ENCODE measurements at regions not wholly inside any gene's neighbourhood (a gene's known extent, or its start where the extent isn't known, plus 50 kb on each side); places are given as distances from the start of the nearest gene placed in this dataset.
A peak's percentile ranks its signal among the peaks of the same experiment; 100 is the strongest.

DNA sequence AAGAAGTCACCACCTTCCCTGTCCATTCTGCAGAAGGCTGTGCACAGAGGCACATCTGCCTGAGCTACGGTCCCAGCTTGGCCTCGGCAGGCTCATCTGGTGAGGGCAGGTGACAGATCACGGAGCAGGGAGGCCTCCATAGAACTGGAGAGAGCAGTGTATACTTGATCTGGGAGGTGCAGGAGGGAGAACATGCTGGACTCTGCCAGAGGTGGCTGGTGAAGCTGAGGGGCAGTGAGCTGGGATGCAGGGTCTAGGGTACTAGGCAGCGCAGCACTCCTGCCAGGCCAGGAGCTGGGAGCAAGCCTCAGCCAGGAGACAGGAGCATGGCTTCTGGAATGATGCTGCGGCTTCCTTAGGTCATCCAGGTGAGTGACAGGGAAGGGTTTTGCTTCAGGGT lies 553.0 kb downstream of the TCERG1L start:
- H3K9me1 ChIP-seq (ENCODE audit: insufficient read depth, low read length): no peaks in the 10 kb centered on the region
- no peak overlapping the region for H3K4ac ChIP-seq (ENCODE audit: low read depth, low read length)
- H3K27me3 ChIP-seq (ENCODE audit: control insufficient read depth, insufficient read depth, low read length): no peaks in the 10 kb centered on the region
- WGBS, 2 experiments (ENCODE audit: extremely low coverage in 2 of 2, insufficient read length in 1 of 2): 63% methylated on average over 1 of the region's 5 CpGs; no CpG with 5 or more reads in 1 of the 2 experiments
- BruUV-seq (replicated peaks): no TSS peak
- peak overlapping the region; percentile 11 for H2AFZ ChIP-seq (replicated peaks; ENCODE audit: low read length, poor library complexity)
- H2BK20ac ChIP-seq (ENCODE audit: low read depth, low read length): no peak overlapping the region
- H3K4me1 ChIP-seq (ENCODE audit: control insufficient read depth, insufficient read depth, low read length): no peaks in the 10 kb centered on the region
- intact Hi-C loops (cut with micrococcal nuclease) (no loop called here), in situ Hi-C loops (cut with MboI; ENCODE audit: low sequenced_read_pairs) (no loop called here), dilution Hi-C loops (cut with HindIII; ENCODE audit: low sequenced_read_pairs, unreplicated experiment) (no loop called here)
- H3K27ac ChIP-seq (ENCODE audit: insufficient read depth, low read length): no peak overlapping the region
- no peaks in the 10 kb centered on the region for H4K20me1 ChIP-seq (ENCODE audit: insufficient read depth, low read length)
- ChIA-PET CTCF (no interaction called here), POLR2A (ENCODE audit: unreplicated experiment) (no interaction called here)
- no peak overlapping the region for H3K14ac ChIP-seq (replicated peaks; ENCODE audit: low read depth, low read length)
- H3K9me3 ChIP-seq (ENCODE audit: control insufficient read depth, insufficient read depth, low read length): peaks cover 39% of the 10 kb centered on the region
- no peak overlapping the region for H2BK15ac ChIP-seq (ENCODE audit: low read depth, low read length)
- no peak for DNase-seq
- H3K18ac ChIP-seq (ENCODE audit: low read depth, low read length): no peak overlapping the region
- no peak overlapping the region for H3K4me3 ChIP-seq (ENCODE audit: insufficient read depth, low read depth, low read length)
- H3K23ac ChIP-seq (ENCODE audit: low read depth, low read length): no peak overlapping the region
- H2AK5ac ChIP-seq (ENCODE audit: low read depth, low read length): no peak overlapping the region
- H4K91ac ChIP-seq (ENCODE audit: insufficient read depth, low read depth, low read length): no peak overlapping the region
- H3K9ac ChIP-seq (ENCODE audit: low read depth, low read length): no peak overlapping the region
- H3K79me1 ChIP-seq (ENCODE audit: low read depth in 1 of 2, low read length in 2 of 2): no peaks in the 10 kb centered on the region
- no peak overlapping the region for H2BK120ac ChIP-seq (ENCODE audit: low read depth, low read length)
- H2BK5ac ChIP-seq (ENCODE audit: low read depth, low read length, poor library complexity, severe bottlenecking): no peak overlapping the region
- H4K8ac ChIP-seq (ENCODE audit: low read depth in 2 of 2, low read length in 2 of 2): no peak overlapping the region
- no peak for ATAC-seq (ENCODE audit: low read depth)
- H2AK9ac ChIP-seq (replicated peaks; ENCODE audit: low read depth, low read length, poor library complexity): no peak overlapping the region
- no peak overlapping the region for H3K56ac ChIP-seq (ENCODE audit: extremely low read depth, insufficient read depth, low read length)
- H4K5ac ChIP-seq (ENCODE audit: low read depth, low read length): no peak overlapping the region
- H3K36me3 ChIP-seq (ENCODE audit: control insufficient read depth, insufficient read depth, low read length): no peaks in the 10 kb centered on the region
- no peak for TF ChIP-seq BHLHE40 (IDR thresholded peaks at IDR 0.05; ENCODE audit: low read depth, low read length)
- TF ChIP-seq, protein P1, sequence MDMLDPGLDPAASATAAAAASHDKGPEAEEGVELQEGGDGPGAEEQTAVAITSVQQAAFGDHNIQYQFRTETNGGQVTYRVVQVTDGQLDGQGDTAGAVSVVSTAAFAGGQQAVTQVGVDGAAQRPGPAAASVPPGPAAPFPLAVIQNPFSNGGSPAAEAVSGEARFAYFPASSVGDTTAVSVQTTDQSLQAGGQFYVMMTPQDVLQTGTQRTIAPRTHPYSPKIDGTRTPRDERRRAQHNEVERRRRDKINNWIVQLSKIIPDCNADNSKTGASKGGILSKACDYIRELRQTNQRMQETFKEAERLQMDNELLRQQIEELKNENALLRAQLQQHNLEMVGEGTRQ (IDR thresholded peaks at IDR 0.05; ENCODE audit: low read depth, low read length): no peak
- no peak for TF ChIP-seq MXI1 (IDR thresholded peaks at IDR 0.05; ENCODE audit: borderline replicate concordance, low read depth, low read length)
- no peak for TF ChIP-seq CHD1 (IDR thresholded peaks at IDR 0.05; ENCODE audit: low read depth, low read length)
- TF ChIP-seq, protein P2, sequence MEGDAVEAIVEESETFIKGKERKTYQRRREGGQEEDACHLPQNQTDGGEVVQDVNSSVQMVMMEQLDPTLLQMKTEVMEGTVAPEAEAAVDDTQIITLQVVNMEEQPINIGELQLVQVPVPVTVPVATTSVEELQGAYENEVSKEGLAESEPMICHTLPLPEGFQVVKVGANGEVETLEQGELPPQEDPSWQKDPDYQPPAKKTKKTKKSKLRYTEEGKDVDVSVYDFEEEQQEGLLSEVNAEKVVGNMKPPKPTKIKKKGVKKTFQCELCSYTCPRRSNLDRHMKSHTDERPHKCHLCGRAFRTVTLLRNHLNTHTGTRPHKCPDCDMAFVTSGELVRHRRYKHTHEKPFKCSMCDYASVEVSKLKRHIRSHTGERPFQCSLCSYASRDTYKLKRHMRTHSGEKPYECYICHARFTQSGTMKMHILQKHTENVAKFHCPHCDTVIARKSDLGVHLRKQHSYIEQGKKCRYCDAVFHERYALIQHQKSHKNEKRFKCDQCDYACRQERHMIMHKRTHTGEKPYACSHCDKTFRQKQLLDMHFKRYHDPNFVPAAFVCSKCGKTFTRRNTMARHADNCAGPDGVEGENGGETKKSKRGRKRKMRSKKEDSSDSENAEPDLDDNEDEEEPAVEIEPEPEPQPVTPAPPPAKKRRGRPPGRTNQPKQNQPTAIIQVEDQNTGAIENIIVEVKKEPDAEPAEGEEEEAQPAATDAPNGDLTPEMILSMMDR (conservative IDR thresholded peaks at IDR 0.05; ENCODE audit: low read depth, low read length): no peak
- no peak for TF ChIP-seq FOS (IDR thresholded peaks at IDR 0.05; ENCODE audit: low read depth, low read length)
- no peak for TF ChIP-seq POLR2A (IDR thresholded peaks at IDR 0.05; ENCODE audit: low read depth, low read length)
- TF ChIP-seq SMC3 (IDR thresholded peaks at IDR 0.05; ENCODE audit: low read depth, low read length): no peak
- TF ChIP-seq RFX5 (IDR thresholded peaks at IDR 0.05; ENCODE audit: low read depth, low read length): no peak
- TF ChIP-seq, protein P3, sequence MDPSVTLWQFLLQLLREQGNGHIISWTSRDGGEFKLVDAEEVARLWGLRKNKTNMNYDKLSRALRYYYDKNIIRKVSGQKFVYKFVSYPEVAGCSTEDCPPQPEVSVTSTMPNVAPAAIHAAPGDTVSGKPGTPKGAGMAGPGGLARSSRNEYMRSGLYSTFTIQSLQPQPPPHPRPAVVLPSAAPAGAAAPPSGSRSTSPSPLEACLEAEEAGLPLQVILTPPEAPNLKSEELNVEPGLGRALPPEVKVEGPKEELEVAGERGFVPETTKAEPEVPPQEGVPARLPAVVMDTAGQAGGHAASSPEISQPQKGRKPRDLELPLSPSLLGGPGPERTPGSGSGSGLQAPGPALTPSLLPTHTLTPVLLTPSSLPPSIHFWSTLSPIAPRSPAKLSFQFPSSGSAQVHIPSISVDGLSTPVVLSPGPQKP (IDR thresholded peaks at IDR 0.05; ENCODE audit: borderline replicate concordance, low read depth, low read length): no peak
- no peak for TF ChIP-seq CEBPB (IDR thresholded peaks at IDR 0.05; ENCODE audit: low read depth, low read length)
- H3K4me2 ChIP-seq (ENCODE audit: low read depth, low read length): no peak overlapping the region
